Astrocyte (in vitro differentiated cells and primary cell): ENCODE measurements at regions not wholly inside any gene's neighbourhood (a gene's known extent, or its start where the extent isn't known, plus 50 kb on each side); places are given as distances from the start of the nearest gene placed in this dataset.

Experiments used
- EZH2 ChIP-seq: IDR thresholded peaks from 2 replicates; pipeline ENCODE4 v1.6.1; 2012; ENCODE audit warnings: mild to moderate bottlenecking, low read length, inconsistent platforms; ENCODE audit not compliant: insufficient read depth
- TF ChIP-seq, protein P1 (sequence below): IDR thresholded peaks from 2 replicates; pipeline ENCODE4 v1.5.1; 2011; ENCODE audit warnings: low read depth, mild to moderate bottlenecking, inconsistent platforms, low read length, moderate library complexity; ENCODE audit not compliant: insufficient read depth

DNA sequence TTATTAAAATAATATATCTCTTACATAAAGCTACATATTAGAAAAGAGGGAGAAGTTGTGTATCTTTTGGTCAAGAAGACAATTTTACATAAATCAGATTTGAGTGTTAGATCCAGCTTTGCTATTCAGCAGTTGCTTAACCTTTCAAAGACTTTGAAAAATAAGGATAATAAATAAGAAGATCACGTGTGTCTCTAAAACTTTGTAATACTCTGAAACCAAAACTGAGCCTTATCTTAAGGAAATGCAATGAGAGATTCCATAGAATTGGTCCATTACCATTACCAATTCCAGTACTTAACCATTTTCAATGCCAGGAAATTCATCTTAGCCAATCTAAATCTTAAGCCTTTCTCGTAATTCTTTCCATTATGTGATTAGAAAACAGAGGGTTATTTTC, 89.2 kb upstream of the COL5A2 start:
- TF ChIP-seq, protein P1, sequence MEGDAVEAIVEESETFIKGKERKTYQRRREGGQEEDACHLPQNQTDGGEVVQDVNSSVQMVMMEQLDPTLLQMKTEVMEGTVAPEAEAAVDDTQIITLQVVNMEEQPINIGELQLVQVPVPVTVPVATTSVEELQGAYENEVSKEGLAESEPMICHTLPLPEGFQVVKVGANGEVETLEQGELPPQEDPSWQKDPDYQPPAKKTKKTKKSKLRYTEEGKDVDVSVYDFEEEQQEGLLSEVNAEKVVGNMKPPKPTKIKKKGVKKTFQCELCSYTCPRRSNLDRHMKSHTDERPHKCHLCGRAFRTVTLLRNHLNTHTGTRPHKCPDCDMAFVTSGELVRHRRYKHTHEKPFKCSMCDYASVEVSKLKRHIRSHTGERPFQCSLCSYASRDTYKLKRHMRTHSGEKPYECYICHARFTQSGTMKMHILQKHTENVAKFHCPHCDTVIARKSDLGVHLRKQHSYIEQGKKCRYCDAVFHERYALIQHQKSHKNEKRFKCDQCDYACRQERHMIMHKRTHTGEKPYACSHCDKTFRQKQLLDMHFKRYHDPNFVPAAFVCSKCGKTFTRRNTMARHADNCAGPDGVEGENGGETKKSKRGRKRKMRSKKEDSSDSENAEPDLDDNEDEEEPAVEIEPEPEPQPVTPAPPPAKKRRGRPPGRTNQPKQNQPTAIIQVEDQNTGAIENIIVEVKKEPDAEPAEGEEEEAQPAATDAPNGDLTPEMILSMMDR, result no peak
- no peak for TF ChIP-seq EZH2
